HG03103 (cell line): ENCODE measurements at regions not wholly inside any gene's neighbourhood (a gene's known extent, or its start where the extent isn't known, plus 50 kb on each side); places are given as distances from the start of the nearest gene placed in this dataset.
A peak's percentile ranks its signal among the peaks of the same experiment; 100 is the strongest.

ENCODE experiments used
- ATAC-seq: cut with Tn5 transposase; IDR thresholded peaks from one replicate; pipeline ENCODE4 v1.9.1; 2021; ENCODE audit warnings: low read depth; ENCODE audit not compliant: unreplicated experiment

DNA sequence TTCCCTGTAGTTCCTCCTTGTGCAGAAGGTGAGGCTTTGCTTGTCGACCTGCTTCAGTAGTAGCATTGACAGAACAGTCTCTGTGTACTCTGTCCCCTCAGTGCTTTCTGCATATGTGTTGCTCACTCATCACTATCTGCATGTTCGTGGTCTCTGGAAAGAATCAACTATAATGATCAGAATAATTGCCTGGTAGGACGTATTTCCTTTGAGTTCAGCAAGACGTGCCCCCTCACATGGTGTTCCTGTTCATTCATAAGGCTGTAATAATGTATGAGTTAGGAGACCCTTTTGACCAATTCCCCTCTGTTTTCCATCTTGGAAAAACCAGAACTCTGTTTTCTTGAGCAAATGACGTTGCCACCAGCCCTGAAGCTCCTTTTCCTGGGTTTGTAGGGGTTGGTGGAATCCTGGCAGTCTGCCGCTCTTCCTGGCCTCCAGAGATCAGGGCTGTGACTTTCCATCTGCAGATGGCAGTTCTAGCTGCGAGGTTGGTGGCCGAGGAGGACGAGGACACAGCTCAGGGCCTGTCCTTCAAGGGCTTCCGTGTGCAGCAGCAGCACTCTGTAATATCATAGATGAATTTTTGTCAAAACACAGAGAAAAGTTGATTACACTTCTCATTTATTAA is 61.9 kb downstream of the EXOSC2 start:
- no peak for ATAC-seq

DNA sequence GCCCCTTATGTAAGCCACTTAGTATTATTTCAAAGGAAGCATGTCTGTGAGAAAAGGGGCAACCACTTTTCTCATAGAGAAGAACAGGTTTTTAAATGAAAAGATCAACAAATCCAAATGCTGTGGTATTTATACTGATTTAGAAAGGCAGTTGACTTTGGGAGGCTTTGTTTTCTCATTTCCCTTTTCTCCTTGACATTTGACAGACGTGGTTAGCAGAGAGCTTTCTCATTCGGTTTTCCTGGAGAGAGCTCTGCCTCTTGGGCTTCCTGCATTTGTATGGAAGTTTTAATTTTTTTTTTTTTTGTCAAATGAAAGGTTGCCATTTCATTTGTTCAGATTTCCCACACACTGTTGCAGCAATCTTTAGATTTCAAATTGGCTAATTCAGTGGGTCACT is 62.5 kb downstream of the EXOSC2 start:
- no peak for ATAC-seq

GRCh38 chr9:130756455-130757152 is 63.0 kb downstream of the EXOSC2 start:
- no peak for ATAC-seq

DNA sequence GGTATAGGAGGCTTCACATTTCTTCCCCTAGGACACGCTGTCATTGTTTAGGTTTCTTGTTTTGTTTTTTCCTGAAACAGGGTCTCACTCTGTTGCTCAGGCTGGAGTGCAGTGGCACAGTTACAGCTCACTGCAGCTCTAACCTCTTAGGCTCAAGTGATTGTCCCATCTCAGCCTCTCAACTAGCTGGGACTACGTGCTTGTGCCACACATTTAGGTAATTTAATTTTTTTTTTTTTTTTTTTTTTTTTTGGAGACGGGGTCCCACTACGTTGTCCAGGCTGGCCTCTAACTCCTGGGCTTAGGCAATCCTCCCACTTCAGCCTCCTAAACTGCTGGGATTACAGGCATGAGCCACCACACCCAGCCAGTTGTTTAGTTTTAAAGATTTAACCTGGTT is 66.2 kb downstream of the EXOSC2 start:
- no peak for ATAC-seq

- ATAC-seq = no peak
Observed at GRCh38 chr9:130763331-130764171, 70.0 kb downstream of the EXOSC2 start.

DNA sequence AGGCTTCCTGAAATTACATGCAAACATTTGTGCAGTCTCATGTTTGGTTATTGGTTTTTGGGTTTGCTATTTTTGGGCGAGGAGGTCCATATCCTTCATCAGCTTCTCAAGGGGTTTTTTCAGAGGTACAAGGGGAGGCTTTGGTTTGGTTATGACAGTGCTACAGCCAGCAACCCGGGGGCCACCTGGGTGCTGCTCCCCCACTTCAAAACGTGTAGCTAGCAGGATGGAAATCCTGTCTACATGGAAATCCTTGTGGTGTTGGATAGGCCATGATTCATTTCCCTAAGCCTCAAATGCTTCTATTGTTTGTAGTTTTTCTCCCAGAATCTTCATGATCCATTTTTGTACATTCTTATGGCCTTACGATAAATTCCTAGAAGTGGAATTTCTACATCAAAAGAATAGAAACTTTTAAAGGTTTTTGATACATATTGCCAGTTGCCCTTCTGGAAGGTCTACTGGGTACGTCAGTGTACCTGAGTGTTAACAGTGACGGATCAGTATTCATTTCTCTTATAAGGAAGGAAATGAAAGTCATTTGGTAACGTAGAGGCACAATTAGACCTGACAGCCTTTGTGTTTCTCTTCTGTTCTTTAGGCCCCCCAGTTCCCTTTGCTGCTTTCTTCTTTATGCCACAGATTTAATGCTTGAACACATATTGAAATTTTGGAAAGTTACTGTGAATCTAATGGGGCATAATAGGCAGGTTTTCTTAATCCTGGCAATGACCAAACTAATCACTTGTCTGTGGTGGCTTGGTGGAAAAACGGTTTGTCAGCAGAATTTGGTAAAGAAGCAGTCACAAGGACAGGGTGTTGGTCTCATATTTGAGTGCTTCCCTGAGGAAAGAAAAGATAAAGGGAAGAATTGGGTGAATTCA is 69.7 kb upstream of the ABL1 start:
- peak; percentile 49 for ATAC-seq

DNA sequence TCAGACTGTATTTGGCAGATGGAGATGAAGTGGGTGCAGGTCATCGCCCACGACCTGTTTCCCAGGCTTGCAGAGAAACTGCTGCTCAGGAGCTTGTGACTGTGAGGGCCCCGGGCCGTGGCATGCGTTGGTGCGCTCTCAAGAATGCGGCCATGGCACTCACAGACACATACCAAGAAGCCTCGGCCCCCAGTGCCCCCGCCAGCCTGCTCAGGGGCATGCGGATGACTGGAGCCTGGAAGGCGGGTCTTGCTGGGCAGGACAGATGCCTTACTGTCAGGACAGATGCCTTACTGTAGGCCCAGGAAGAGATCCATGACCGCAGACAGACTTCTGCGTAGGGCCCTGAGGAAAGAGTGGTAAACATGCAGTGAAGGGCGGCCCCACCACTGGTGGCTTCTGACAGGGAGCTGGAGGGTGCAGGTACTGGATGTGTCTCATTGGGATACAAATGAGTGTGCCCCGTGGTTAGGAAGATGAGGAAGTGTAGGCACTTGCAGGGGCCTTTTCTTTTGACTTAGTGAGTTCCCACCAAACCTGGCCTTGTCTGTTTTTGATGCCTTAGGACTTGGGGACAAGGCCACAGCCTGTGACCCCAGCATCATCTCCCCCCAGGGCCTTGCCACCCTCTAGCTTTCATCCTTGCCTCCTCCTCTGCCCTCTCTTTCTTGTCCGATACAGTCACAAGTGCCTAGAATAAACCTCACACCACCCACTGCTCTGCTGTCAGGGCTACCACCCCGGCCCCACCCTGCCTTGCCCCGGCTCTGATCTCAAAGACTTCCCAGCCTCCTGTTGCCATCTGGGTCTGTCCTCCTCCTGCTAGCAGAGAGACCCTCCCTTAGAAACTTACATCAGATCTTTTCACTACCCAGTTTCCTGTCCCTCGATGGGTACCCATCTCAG is 68.8 kb upstream of the ABL1 start:
- no peak for ATAC-seq

- ATAC-seq = no peak
Observed at GRCh38 chr9:130766927-130767307, 68.1 kb upstream of the ABL1 start.

DNA sequence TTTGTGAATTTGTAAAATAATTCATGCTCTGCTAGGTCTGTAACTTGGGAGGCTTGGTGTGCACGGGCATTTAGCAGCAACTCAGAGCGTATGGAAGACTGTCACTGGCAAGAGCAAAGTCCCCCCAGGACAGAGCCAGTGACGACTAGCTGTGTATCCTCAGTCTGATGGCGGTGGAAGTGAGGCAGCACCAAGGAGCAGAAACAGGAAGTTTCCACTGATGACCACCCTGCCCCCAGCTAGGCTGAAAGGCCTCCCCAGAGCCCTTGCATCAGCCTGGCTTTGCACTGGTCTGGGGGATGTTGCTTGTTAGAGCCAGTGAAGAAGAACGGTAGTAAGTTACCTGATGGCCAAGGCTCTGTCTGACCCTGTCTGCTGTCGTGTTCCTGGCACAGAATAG is 66.8 kb upstream of the ABL1 start:
- ATAC-seq = no peak

DNA sequence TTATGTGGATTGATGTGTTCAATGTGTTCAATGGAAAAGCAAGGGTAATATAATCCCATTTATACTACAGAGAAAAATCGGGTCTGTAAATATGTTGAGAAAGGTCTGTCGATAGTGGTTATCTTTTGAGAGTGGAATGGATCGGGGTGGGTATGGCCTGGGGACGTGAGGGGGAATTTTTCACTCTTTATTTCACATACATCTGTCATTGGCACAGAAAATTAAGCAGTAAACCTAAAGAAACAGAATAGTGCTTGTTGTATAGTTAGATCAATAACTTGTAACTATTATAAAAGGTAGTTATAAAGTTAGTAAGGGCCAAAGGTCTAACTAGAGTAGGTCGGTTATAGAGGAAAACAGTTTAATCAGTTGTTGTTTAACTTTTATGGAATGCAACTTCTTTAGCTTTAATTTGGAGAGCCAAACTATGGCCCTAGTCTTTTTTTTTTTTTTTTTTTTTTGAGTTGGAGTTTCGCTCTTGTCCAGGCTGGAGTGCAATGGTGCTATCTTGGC is 66.1 kb upstream of the ABL1 start:
- ATAC-seq = no peak

- no peak for ATAC-seq
Observed at GRCh38 chr9:130770093-130770492, 65.0 kb upstream of the ABL1 start.

DNA sequence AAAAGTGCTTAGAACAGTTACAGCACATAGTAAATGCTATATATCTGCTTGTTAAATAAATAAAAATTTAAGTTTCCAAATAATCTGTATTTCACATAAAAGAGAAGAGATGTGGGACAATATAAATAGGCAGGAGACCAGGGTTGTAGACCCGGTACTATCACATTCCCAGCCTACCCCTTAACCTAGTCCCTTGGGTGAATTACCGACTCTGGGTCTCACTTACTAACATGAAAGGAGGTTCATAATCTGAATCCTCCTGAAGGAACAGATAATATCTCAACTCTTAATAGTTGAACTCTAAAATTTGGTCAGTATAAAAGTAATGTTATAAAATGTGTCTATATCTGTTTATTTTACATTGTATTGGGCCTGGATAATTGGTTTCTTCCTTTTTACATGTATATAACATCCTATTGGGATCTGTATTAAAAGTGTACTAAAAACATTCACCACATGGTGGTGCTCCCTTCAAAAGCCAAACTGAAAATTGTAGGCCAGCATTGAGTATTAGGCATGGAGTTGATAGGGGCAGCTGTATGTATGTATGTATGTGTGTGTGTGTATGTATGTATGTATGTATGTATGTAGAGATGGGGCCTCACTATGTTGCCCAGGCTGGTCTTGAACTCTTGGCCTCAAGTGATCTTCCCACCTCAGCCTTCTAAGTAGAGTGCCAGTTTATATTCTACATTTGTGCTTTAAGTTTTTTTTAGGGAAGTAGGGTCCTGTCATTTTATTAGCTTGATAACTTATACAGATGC is 64.2 kb upstream of the ABL1 start:
- no peak for ATAC-seq

- no peak for ATAC-seq
Observed at GRCh38 chr9:130772185-130772584, 62.9 kb upstream of the ABL1 start.

DNA sequence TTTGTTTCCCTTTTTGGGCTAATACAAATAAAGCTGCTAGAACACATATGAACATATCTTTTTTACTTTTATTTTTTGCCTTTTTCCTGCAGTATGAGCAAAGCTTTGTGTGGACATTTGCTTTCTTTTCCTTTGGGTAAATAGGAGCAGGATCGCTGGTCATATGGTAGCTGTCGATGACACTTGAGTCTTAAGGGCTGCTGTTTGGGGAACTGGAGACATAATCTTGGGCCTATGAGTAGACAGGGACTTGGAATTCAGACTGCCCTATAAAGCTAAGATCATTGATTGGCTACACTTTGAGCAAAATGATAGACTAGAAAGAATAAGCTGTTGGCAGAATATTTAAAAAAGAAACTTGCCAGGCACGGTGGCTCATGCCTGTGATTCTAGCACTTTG is 60.9 kb upstream of the ABL1 start:
- no peak for ATAC-seq

- no peak for ATAC-seq
Observed at GRCh38 chr9:130775336-130775991, 59.6 kb upstream of the ABL1 start.

DNA sequence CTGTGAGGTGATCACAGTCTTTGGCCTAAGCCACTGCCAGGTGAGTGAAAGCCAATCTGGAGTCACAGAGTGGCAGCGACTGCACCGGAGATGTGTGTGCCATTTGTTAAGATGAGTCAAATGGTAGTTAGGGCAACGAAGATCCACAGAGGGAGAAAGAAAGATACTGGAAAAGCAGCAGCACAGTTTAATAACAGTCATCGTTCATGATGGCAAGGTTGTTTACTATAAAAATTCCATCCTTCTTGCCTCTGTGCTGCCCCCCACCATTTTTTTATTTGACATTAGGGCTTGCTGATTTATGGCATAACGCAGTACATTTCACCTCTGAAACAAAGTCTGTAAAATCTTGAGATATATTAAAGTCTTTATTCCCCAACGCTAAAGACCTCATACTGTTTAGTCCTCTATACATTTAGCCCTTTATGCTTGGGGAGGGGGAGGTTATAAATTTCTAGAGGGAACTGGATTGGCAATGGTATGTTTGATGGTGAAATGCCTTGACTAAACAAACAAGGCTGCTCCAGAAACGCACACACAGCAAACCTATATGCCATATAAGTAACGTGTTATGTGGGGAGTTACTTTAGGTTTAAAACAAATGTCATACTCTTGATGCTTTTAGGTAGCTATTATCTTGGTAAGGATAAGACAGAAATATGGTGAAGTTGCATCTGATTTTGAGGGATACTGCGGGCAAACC is 55.8 kb upstream of the ABL1 start:
- no peak for ATAC-seq

- no peak for ATAC-seq
Observed at GRCh38 chr9:130780415-130780814, 54.6 kb upstream of the ABL1 start.
